GM19328 (cell line): ENCODE measurements at regions not wholly inside any gene's neighbourhood (a gene's known extent, or its start where the extent isn't known, plus 50 kb on each side); places are given as distances from the start of the nearest gene placed in this dataset.

ENCODE experiments used
- ATAC-seq: cut with Tn5 transposase; IDR thresholded peaks from one replicate; pipeline ENCODE4 v1.9.1; 2021; ENCODE audit warnings: mild to moderate bottlenecking, moderate library complexity; ENCODE audit not compliant: unreplicated experiment

DNA sequence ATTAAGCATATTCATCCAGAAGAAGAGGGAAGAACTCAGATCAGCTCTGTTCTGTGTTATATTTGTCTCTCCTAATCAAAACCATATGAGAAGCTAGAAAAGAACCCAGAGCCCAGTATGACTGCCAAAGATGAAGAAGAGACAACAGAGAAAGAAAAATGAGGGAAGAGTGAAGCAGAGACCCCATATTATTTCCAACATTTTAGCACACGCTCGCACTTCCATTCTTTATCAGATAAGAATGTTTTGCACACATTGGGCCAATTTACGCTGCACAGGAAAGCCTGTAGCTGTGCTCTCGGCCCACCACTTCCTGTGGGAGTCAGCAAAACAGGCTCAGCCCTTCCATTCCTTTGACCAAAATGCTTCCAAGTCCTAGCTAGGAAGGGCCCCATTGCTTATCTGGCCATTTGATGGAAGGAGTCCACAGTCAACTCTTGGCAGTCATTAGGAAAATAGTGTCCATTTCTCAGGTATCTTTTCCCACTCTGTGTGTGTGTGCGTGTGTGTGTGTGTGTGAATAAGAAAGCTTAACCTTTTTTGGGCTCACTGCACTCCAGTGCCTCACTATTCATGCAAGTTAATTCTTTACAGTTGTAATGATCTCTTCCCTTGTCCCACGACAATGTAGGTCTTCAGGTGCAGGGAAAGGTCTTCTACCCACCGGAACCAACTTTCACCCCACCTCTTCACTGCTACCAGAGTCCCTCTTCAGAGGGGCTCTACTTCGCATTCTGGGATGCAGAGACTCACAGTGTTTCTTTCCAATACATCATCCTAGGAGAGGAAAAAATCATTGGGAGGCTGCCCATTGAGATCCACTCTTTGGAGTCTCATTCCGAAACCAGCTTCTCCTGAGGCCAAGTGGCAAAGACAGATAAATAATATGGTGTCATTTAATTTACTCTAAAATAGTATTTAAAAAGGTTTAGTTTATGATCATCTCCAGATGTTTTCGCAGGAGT is 237.5 kb downstream of the COG6 start:
- ATAC-seq = no peak

DNA sequence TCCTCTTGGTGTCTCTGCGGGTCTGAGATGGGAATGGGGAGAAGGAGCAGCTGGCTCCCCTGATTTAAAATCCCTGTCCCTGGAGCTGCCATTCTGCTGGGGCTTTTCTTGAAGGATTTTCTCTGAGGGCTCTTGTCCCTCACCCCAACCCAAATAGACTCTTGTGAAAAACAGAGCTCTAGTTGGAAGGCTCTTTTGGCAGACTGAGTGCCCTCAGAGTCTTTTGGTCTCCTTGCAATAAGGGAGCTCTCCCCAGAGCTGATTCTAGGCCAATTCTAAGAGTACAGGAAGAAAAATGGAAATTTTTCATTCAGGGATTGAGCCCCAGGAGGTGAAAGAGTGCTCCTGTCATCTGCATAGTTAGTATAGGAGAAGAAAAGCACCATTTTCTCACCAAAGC is 238.3 kb downstream of the COG6 start:
- ATAC-seq = no peak

DNA sequence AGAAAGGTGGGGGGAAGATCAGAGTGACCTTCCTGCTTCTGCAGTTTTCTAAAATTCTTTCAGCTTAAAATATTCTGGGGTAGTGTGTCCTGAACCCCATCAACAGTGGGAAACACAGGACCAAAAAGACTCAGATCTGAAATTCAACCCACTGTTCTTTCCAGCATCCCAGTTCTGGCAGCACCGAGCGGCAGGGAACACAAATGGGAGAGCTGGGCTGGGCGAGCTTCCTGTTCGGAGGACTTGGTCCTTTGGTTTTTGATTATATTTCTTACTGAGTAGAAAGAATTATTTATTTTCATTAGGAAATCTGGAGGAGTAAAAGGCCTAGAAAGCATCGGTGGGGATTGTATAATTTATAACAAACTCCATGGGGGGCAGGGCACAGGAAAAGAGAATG is 239.1 kb downstream of the COG6 start:
- no peak for ATAC-seq

DNA sequence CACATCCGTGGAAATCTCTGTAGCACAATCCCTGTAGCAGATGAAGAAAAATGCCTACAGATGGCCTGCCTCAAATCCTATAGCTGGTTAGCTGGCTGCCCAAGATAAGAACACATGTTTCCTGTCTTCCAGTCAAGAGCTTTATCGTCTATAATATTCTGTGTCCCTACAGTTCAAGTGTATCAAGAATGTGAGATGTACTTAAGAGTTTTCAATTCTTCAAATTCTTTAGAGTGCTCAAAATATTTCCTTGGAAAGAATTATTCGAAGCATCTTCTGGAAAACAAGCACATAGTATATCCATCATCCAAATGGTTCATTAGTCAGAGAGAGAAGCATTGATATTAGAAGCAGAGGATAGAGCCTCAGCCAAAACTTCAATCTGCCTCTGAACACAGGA is 239.8 kb downstream of the COG6 start:
- ATAC-seq = no peak

DNA sequence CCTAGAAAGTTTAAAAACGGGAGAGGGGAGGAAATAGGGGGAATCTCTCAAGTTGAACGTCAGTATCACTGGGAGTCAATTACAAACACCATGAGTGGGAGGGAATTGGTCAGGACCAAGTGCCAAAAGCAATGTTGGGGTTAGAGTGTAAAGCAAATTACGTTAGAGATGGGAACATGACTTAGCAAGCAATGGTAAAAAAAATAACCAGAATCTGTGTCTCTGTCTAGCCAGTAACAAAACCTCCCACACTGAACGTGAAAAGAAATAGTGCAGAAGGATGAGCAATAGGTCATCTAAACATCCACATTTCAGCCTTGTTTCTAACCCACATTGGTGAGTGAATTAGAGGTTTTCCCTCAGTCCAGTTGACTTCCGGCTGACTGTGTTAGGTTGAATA is 242.2 kb downstream of the COG6 start:
- ATAC-seq = no peak

DNA sequence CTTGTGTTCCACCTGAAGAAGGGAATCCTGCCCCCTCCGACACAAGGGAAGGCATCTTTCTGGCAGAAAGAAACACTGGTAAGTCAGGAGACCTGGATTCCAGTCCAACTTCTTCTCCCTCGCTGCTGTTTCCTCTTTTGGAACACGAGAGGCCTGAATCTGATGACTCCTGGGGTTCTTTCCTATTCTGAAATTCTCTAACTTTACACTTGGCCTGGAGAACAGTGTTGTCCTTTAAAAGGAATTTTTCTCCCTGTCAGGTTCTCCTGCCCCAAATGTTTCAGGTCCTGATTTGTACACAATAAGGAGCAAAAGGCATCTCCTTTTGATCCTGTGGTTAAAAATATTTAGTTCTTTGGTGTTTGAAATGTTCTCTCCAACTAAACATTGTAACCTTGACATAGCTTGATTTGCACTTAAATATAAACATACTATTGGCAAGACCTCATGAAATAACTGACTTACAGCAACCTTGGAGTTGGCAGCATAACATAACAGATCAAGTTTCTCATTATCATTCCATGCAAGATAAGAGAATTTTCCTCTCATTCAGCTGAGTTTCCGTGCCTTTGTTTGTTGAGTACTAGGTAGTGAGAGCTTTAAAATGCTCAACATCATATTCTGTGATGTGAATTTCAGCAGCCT is 244.8 kb downstream of the COG6 start:
- no peak for ATAC-seq

- ATAC-seq = no peak
Measured at GRCh38 chr13:39904959-39905358, 249.5 kb downstream of the COG6 start.

- ATAC-seq = no peak
Measured at GRCh38 chr13:39909634-39910033, 254.2 kb downstream of the COG6 start.

DNA sequence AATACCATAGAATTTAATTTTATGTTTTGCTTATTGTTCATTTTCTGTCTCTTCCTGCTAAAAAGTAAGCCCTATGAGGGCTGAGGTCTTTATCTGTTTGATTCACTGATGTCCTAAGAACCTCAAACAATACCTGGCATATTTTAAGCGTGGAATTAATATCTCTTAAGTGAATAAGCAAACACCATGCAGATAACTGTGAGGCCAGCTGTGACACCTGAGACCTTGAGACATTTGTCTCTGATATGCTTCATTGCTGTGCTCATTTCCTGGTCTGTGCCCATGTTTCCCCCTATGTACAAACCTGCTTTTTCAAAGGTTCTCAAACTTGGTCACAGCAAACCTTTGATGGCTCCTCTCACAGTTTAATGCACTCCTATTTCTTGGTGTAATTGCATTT is 254.6 kb downstream of the COG6 start:
- ATAC-seq = no peak

- no peak for ATAC-seq
Measured at GRCh38 chr13:39910833-39911232, 255.4 kb downstream of the COG6 start.

- ATAC-seq = no peak
Measured at GRCh38 chr13:39913339-39913738, 257.9 kb downstream of the COG6 start.

GRCh38 chr13:39913928-39914327 is 258.5 kb downstream of the COG6 start:
- no peak for ATAC-seq

DNA sequence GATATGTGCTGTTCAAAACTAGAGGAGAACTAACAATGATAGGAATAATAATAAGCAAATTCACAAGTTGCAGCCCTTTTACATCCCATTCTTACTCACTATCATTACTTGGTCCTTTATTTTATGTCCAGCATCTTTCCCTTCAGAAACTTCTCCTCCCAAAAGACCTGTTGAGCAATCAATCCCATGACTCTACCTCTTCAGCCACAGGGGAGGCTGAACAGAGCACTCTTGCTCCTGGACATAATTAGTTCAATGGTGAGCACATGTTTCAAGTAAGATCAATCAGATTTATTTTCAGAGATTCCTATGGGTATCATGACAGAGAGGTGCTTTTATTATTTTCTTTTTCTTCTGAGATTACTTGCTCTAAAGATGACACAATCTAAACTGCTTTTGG is 260.0 kb downstream of the COG6 start:
- ATAC-seq = no peak

DNA sequence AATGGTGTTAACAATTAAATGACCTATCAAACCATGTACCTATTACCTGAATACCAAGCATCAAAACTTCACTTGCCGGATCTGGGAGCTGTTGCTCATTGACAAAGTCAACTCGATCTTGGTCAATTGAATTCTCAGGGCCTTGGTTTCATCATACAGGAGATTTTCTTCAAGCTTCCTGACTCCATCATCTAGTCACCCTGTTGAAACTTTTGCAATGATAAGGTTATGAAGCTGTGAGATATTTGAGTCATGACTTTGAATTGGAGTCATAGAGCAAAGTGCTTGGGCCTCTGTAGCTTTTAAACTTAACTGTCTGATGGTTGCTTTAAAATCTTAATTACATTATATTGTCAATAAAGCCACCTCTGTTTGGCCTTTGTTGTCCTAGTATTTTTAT is 260.9 kb downstream of the COG6 start:
- no peak for ATAC-seq

DNA sequence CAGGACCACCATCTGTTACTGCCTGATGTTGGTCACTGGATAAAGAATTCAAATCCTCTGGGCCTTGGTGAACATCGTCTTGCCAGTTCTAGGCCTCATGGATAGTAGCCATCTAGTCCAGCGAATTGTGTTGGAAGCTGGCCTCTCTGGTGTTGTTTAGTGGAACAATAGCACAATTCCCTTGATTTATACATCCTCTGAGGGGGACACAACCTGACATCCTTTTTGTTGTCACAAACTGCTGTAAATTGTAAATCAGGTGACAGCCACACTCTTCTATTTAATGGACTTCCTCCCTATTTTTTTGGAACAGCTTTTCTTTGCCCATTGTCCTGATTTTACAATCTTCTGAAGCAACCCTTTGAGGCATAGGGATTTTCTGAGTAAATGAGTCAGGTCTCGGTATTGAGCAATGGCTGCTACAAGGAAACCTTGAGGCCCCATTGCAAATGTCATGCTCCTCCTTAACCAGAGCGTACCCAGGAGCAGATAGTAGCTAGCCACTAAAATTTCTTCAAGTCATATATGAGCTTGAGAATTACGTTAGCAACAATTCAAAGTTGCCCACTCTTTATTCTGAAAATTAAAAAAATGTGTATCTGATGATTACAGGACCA is 263.3 kb downstream of the COG6 start:
- ATAC-seq = no peak

- ATAC-seq = no peak
Measured at GRCh38 chr13:39920613-39921012, 265.2 kb downstream of the COG6 start.

GRCh38 chr13:39926345-39926744 is 270.9 kb downstream of the COG6 start:
- ATAC-seq = no peak

GRCh38 chr13:39928261-39928660 is 272.8 kb downstream of the COG6 start:
- no peak for ATAC-seq

DNA sequence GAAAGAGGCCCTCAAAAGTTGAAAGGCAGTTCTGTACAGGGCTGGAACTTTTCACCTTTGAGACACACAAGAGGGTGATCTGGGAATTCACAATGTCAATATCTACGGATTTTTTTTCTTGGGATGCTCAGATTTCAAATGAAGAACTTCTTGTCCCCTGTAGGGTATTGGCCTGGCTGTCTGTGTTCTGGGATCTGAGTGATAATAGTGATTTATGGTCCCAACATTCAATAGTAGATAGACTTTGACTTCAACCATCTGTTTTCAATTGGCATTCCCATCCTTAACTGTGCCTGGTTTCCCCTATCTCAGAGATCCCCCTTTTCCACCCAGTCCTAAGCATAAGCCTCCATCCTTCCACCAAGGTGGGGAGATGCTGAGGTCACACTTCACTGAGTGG is 274.1 kb downstream of the COG6 start:
- no peak for ATAC-seq

- ATAC-seq = no peak
Measured at GRCh38 chr13:39930060-39930459, 274.6 kb downstream of the COG6 start.

DNA sequence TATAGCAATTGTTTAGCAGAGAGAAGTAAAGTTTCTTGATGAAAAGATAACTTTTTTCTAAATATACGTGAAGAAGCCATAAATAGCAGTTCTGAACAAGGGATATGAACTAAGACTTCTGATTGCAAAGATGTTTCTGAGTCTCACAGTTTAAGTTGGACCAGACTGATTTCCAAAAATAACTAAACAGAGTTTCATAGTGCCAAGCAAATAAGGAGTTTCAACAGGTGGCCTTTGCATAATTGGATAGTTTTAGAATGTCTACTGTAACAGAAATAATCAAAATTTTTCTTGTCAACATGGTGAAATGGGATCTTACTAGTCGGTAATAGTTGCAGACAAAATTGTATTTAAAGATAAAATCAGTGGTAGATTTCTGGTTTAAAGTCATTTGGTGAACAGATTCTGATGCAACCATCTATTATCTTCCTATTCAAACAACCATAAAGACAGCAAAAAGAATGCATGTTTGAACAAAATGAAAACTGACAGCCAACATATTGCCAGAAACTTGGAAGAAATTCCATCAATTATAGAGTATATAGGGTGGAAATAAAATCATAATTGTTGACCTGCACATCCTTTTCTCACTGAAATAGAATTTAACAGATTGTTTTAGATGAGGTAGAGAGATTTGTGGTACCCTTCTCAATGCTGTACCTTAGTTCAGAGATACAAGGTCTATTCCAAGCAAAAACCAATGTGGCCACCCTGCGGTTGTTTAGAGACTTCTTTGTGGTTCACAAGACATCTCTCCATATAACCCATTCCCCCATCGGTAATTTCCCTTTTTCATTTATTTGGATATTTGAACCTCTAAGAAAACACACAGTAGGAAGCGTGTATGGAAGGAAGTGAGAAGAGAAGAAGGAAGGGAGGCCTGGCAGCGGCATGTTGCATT is 275.3 kb downstream of the COG6 start:
- ATAC-seq = no peak
